GM21723 (cell line): ENCODE measurements at regions not wholly inside any gene's neighbourhood (a gene's known extent, or its start where the extent isn't known, plus 50 kb on each side); places are given as distances from the start of the nearest gene placed in this dataset.
"Not testable (repeated sequence)": the region's sequence is repeated elsewhere in the genome, so short reads cannot be mapped to it uniquely, and the experiment has no call there.

Experiments used
- ATAC-seq: cut with Tn5 transposase; IDR thresholded peaks from one replicate; pipeline ENCODE4 v1.9.1; 2021; ENCODE audit warnings: mild to moderate bottlenecking, moderate library complexity; ENCODE audit not compliant: unreplicated experiment

GRCh38 chrX:14352511-14352910 lies 176.8 kb upstream of the GLRA2 start:
- no peak for ATAC-seq

- ATAC-seq: no peak
These were observed 177.6 kb upstream of the GLRA2 start for GRCh38 chrX:14351611-14352303.

GRCh38 chrX:14347523-14347922 lies 181.8 kb upstream of the GLRA2 start:
- ATAC-seq: no peak

GRCh38 chrX:14344172-14344940 lies 185.0 kb upstream of the GLRA2 start:
- no peak for ATAC-seq

- ATAC-seq: no peak
These were observed 219.9 kb upstream of the GLRA2 start for GRCh38 chrX:14309431-14309830.

- ATAC-seq: not testable (repeated sequence)
These were observed 220.4 kb upstream of the GLRA2 start for GRCh38 chrX:14308976-14309375.

GRCh38 chrX:14303891-14304290 lies 225.4 kb upstream of the GLRA2 start:
- no peak for ATAC-seq

GRCh38 chrX:14302561-14302960 lies 226.8 kb upstream of the GLRA2 start:
- ATAC-seq: not testable (repeated sequence)

- no peak for ATAC-seq
These were observed 229.0 kb upstream of the GLRA2 start for GRCh38 chrX:14300376-14300775.

- no peak for ATAC-seq
These were observed 233.9 kb upstream of the GLRA2 start for GRCh38 chrX:14295426-14295825.

GRCh38 chrX:14291666-14292500 lies 237.5 kb upstream of the GLRA2 start:
- ATAC-seq: no peak

- ATAC-seq: no peak
These were observed 239.0 kb upstream of the GLRA2 start for GRCh38 chrX:14290335-14290734.

GRCh38 chrX:14274691-14275090 lies 245.0 kb upstream of the GEMIN8 start:
- ATAC-seq: no peak

- ATAC-seq: no peak
These were observed 237.5 kb upstream of the GEMIN8 start for GRCh38 chrX:14267216-14267615.

- ATAC-seq: no peak
These were observed 237.0 kb upstream of the GEMIN8 start for GRCh38 chrX:14266705-14267104.

- no peak for ATAC-seq
These were observed 214.1 kb upstream of the GEMIN8 start for GRCh38 chrX:14243823-14244222.

- ATAC-seq: no peak
These were observed 205.3 kb upstream of the GEMIN8 start for GRCh38 chrX:14235004-14235403.

GRCh38 chrX:14232688-14233087 lies 203.0 kb upstream of the GEMIN8 start:
- no peak for ATAC-seq

GRCh38 chrX:14228611-14229010 lies 198.9 kb upstream of the GEMIN8 start:
- ATAC-seq: no peak

GRCh38 chrX:14220386-14220944 lies 190.8 kb upstream of the GEMIN8 start:
- no peak for ATAC-seq

GRCh38 chrX:14209034-14209433 lies 179.3 kb upstream of the GEMIN8 start:
- ATAC-seq: no peak
